ENCODE measurements at regions not wholly inside any gene's neighbourhood (a gene's known extent, or its start where the extent isn't known, plus 50 kb on each side); places are given as distances from the start of the nearest gene placed in this dataset.

GRCh38 chr1:239293350-239294110 is 92.8 kb upstream of the CHRM3 start:
- no peaks in the 10 kb centered on the region for H3K9me3 ChIP-seq (replicated peaks; ENCODE audit: insufficient read depth, low read length)
- no peak for DNase-seq
- H4K20me1 ChIP-seq (ENCODE audit: insufficient read depth, low read length) = no peaks in the 10 kb centered on the region
- no peaks in the 10 kb centered on the region for H3K36me3 ChIP-seq (replicated peaks; ENCODE audit: insufficient read depth, low read length)
- H3K27me3 ChIP-seq (replicated peaks; ENCODE audit: insufficient read depth, low read length) = no peaks in the 10 kb centered on the region
- H3K79me2 ChIP-seq (ENCODE audit: low read length) = no peaks in the 10 kb centered on the region
- no peak overlapping the region for H2AFZ ChIP-seq (ENCODE audit: low read length)
- no peak overlapping the region for H3K27ac ChIP-seq (ENCODE audit: low read length)
- H3K4me1 ChIP-seq (ENCODE audit: low read length) = no peaks in the 10 kb centered on the region
- H3K9me2 ChIP-seq (replicated peaks; ENCODE audit: insufficient read depth, low read length) = no peaks in the 10 kb centered on the region
- H3F3A ChIP-seq (ENCODE audit: insufficient read depth, low read length) = no peaks in the 10 kb centered on the region
- H3K4me2 ChIP-seq (ENCODE audit: low read depth, low read length) = no peak overlapping the region
- no peak overlapping the region for H3K9ac ChIP-seq (ENCODE audit: low read length)
- no peak overlapping the region for H3K4me3 ChIP-seq (ENCODE audit: low read length)
- TF ChIP-seq EZH2 (optimal IDR thresholded peaks at IDR 0.05; ENCODE audit: low read depth, low read length) (no peak), EZH2phosphoT487 (IDR thresholded peaks at IDR 0.05; ENCODE audit: low read length) (no peak), CTCF (IDR thresholded peaks at IDR 0.05; ENCODE audit: low read length) (no peak)

GRCh38 chr1:239288820-239289554 is 97.4 kb upstream of the CHRM3 start:
- Histone ChIP-seq H3F3A (ENCODE audit: insufficient read depth, low read length) (no peaks in the 10 kb centered on the region), H2AFZ (ENCODE audit: low read length) (no peak overlapping the region), H3K4me2 (ENCODE audit: low read depth, low read length) (no peak overlapping the region), H3K9me2 (replicated peaks; ENCODE audit: insufficient read depth, low read length) (no peaks in the 10 kb centered on the region), H3K27ac (ENCODE audit: low read length) (no peak overlapping the region), H3K27me3 (replicated peaks; ENCODE audit: insufficient read depth, low read length) (no peaks in the 10 kb centered on the region), H3K4me1 (ENCODE audit: low read length) (no peaks in the 10 kb centered on the region), H3K36me3 (replicated peaks; ENCODE audit: insufficient read depth, low read length) (no peaks in the 10 kb centered on the region), H3K9ac (ENCODE audit: low read length) (no peak overlapping the region), H3K79me2 (ENCODE audit: low read length) (no peaks in the 10 kb centered on the region), H3K9me3 (replicated peaks; ENCODE audit: insufficient read depth, low read length) (no peaks in the 10 kb centered on the region), H4K20me1 (ENCODE audit: insufficient read depth, low read length) (no peaks in the 10 kb centered on the region), H3K4me3 (ENCODE audit: low read length) (no peak overlapping the region)
- no peak for DNase-seq
- TF ChIP-seq EZH2phosphoT487 (IDR thresholded peaks at IDR 0.05; ENCODE audit: low read length) (no peak), CTCF (IDR thresholded peaks at IDR 0.05; ENCODE audit: low read length) (no peak), EZH2 (optimal IDR thresholded peaks at IDR 0.05; ENCODE audit: low read depth, low read length) (no peak)

- H3K9ac ChIP-seq (ENCODE audit: low read length) = no peak overlapping the region
- H3K27ac ChIP-seq (ENCODE audit: low read length) = no peak overlapping the region
- H3K9me2 ChIP-seq (replicated peaks; ENCODE audit: insufficient read depth, low read length) = no peaks in the 10 kb centered on the region
- no peaks in the 10 kb centered on the region for H3K27me3 ChIP-seq (replicated peaks; ENCODE audit: insufficient read depth, low read length)
- H2AFZ ChIP-seq (ENCODE audit: low read length) = no peak overlapping the region
- no peaks in the 10 kb centered on the region for H4K20me1 ChIP-seq (ENCODE audit: insufficient read depth, low read length)
- no peaks in the 10 kb centered on the region for H3K36me3 ChIP-seq (replicated peaks; ENCODE audit: insufficient read depth, low read length)
- H3K4me3 ChIP-seq (ENCODE audit: low read length) = no peak overlapping the region
- no peak for TF ChIP-seq CTCF (IDR thresholded peaks at IDR 0.05; ENCODE audit: low read length)
- no peak for TF ChIP-seq EZH2 (optimal IDR thresholded peaks at IDR 0.05; ENCODE audit: low read depth, low read length)
- TF ChIP-seq EZH2phosphoT487 (IDR thresholded peaks at IDR 0.05; ENCODE audit: low read length) = no peak
- no peak overlapping the region for H3K4me2 ChIP-seq (ENCODE audit: low read depth, low read length)
- no peaks in the 10 kb centered on the region for H3F3A ChIP-seq (ENCODE audit: insufficient read depth, low read length)
- H3K9me3 ChIP-seq (replicated peaks; ENCODE audit: insufficient read depth, low read length) = no peaks in the 10 kb centered on the region
- DNase-seq = no peak
- H3K79me2 ChIP-seq (ENCODE audit: low read length) = no peaks in the 10 kb centered on the region
- no peaks in the 10 kb centered on the region for H3K4me1 ChIP-seq (ENCODE audit: low read length)
These were observed 99.1 kb upstream of the CHRM3 start for GRCh38 chr1:239287296-239287695.

All from MM.1S (cell line).